H1 (cell line): ENCODE measurements at regions not wholly inside any gene's neighbourhood (a gene's known extent, or its start where the extent isn't known, plus 50 kb on each side); places are given as distances from the start of the nearest gene placed in this dataset.

Source experiments
- CTCF ChIP-seq, 3 experiments: IDR thresholded peaks; 1 replicate in 2 of 3; 2 replicates in 1 of 3; pipeline versions ENCODE4 v1.5.1 to v1.6.1; 2011; ENCODE audit warnings: low read length in 3 of 3, mild to moderate bottlenecking in 3 of 3, inconsistent platforms in 2 of 3, low read depth in 1 of 3, moderate library complexity in 1 of 3; ENCODE audit not compliant: insufficient read depth in 1 of 3; ENCODE audit errors: control extremely low read depth in 1 of 3
- NRF1 ChIP-seq: IDR thresholded peaks from 2 replicates; pipeline ENCODE4 v1.6.1; 2011; ENCODE audit warnings: mild to moderate bottlenecking, low read depth, low read length, improper control_type of control experiment
- POLR2AphosphoS5 ChIP-seq: IDR thresholded peaks from 2 replicates; pipeline ENCODE4 v1.6.1; 2011; ENCODE audit warnings: low read depth, low read length
- SIN3A ChIP-seq, 2 experiments: IDR thresholded peaks in 1 of 2; conservative IDR thresholded peaks in 1 of 2; 2 replicates each; pipeline ENCODE4 v1.6.1; 2011 to 2012; ENCODE audit warnings: low read length in 2 of 2, improper control_type of control experiment in 1 of 2, low read depth in 1 of 2, mild to moderate bottlenecking in 1 of 2
- YY1 ChIP-seq: IDR thresholded peaks from 2 replicates; pipeline ENCODE4 v1.6.1; 2011; ENCODE audit warnings: low read depth, mild to moderate bottlenecking, low read length
- ZNF274 ChIP-seq: IDR thresholded peaks from 2 replicates; pipeline ENCODE4 v1.7.0; 2012; ENCODE audit warnings: low read length, borderline replicate concordance; ENCODE audit errors: extremely low read depth

GRCh38 chr9:115413766-115414382 lies 295.9 kb upstream of the TNC start:
- TF ChIP-seq ZNF274 (no peak), NRF1 (no peak), CTCF (IDR thresholded peaks at IDR 0.05; ENCODE audit: control extremely low read depth in 1 of 3, insufficient read depth in 1 of 3, low read depth in 1 of 3, low read length in 3 of 3) (no peak), POLR2AphosphoS5 (no peak), SIN3A (conservative IDR thresholded peaks at IDR 0.05 in 1 of 2, IDR thresholded peaks at IDR 0.05 in 1 of 2; ENCODE audit: low read depth in 1 of 2, low read length in 2 of 2) (no peak), YY1 (no peak)
